VCaP (cell line): ENCODE measurements at regions not wholly inside any gene's neighbourhood (a gene's known extent, or its start where the extent isn't known, plus 50 kb on each side); places are given as distances from the start of the nearest gene placed in this dataset.

ENCODE experiments used
- H3K27ac ChIP-seq: fragments of 450-650 bp; 2 replicates; pipeline ENCODE4 v1.5.1; 2017
- TF ChIP-seq, protein P1 (sequence below): fragments of 450-650 bp; conservative IDR thresholded peaks from 2 replicates; pipeline ENCODE4 v1.5.1; 2017; ENCODE audit warnings: mild to moderate bottlenecking, moderate library complexity

DNA sequence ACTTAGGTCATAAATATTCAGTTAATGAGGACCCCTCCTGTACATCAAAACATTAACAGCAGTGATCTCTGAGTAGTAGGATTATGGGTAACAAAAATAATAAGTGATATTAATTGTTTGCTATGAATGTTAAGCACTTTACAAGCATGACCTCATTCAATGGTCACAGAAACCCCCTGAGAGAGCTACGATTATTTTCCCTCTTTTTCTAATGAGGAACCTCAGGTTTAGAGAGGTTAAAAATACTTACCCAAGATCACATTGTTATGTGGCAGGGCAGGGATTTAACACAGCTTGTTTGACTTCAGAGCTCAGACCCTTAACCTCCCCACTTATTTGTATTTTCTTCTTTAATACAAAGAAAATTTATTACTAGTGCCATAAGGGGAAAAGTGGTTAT lies 228.2 kb downstream of the TBL1XR1 start:
- TF ChIP-seq, protein P1, sequence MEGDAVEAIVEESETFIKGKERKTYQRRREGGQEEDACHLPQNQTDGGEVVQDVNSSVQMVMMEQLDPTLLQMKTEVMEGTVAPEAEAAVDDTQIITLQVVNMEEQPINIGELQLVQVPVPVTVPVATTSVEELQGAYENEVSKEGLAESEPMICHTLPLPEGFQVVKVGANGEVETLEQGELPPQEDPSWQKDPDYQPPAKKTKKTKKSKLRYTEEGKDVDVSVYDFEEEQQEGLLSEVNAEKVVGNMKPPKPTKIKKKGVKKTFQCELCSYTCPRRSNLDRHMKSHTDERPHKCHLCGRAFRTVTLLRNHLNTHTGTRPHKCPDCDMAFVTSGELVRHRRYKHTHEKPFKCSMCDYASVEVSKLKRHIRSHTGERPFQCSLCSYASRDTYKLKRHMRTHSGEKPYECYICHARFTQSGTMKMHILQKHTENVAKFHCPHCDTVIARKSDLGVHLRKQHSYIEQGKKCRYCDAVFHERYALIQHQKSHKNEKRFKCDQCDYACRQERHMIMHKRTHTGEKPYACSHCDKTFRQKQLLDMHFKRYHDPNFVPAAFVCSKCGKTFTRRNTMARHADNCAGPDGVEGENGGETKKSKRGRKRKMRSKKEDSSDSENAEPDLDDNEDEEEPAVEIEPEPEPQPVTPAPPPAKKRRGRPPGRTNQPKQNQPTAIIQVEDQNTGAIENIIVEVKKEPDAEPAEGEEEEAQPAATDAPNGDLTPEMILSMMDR, result no peak
- H3K27ac ChIP-seq, result no peak overlapping the region

DNA sequence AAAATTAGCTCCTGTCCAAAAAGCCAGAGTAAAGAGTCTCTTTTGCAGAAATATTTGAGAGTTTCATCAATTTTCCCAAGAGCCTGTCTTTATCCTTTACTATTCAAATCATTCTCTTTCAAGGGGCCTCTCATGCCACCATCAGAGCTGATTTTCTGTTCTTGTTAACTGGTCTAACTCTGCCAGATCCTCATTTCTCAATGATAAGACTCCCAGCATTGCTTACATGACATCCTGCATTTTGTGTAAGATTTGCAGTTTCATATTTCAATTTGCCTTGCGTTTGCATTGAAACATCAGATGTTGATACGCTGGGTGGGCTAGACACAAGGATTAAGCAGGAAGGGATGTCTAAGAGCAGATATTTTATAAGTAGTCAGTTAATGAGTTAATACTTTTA lies 228.7 kb downstream of the TBL1XR1 start:
- H3K27ac ChIP-seq, result no peak overlapping the region
- TF ChIP-seq, protein P1, result no peak

DNA sequence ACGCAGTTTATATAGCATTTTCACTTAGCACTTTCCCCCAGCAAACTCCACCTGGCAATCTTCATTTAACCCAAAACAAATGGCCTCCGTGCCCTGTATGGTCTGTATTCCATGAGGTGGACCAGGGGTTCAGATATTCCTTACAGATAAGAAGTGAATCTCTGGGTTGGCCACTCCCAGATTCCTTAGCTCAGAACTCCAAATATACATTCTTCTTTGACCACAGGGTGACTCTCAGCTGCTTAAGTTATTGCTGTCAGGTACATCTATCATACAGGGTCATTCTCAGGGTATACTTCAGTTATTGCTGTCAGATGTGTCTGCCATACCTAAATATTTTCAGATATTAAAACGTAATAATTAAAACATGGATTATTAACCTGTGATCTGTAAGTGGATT lies 229.8 kb downstream of the TBL1XR1 start:
- no peak overlapping the region for H3K27ac ChIP-seq
- TF ChIP-seq, protein P1, result no peak

DNA sequence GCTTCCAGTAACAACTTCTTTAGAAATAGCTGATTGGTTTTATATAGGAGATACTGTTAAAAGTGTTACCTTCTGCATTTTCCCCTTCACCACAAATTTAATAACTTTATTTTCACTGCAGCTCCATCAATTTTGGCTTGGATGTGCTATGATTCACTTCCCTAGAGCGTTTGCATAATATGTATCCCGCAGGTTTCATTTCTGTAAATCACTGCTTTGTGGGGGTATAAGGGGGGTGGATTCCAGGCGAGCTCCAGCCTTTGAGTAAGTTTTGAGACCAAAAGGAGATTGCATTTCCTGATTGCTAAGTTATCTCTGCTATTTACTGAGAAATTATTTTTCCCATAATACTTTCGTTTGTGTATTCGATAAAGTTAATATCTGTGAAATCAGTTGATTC lies 232.6 kb downstream of the TBL1XR1 start:
- TF ChIP-seq, protein P1, result no peak
- H3K27ac ChIP-seq, result no peak overlapping the region

DNA sequence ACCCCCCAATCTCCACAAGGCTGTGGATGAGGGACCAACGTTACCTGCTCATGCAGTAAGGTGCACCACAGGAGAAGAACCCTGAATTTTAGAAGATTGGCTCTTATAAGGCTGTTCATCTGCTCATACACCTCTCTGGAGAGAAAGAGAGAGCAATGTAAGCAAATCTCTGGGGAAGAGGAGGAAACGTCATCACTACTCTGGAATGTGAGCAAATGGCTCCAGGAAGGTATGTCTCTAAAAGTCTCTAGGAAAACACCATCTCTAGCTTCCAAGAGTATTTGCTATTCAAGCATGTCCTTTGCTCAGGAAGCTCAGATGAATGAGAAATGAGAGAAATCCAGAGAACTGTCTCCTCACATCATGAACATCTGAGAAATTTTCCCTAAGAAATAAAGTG lies 235.4 kb downstream of the TBL1XR1 start:
- H3K27ac ChIP-seq, result no peak overlapping the region
- TF ChIP-seq, protein P1, result no peak

DNA sequence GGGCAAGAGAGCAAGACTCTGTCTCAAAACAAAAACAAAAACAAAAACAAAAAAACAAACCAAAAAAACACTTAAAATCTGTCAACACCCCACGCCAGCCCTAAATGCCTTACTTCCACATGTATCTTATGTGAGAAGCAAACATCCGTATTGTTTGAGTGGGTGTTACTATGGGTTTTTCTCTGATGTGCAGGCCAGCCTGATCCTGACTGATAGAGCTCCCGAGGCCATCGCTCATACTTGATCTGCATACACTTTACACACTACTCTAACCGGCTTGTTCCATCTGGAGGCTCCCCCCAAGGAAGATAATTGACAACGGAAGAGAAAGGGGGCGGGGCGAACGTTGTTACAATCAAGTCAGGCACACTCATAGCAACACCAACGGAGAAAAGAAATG lies 237.4 kb downstream of the TBL1XR1 start:
- TF ChIP-seq, protein P1, result no peak
- no peak overlapping the region; the same call in 1 of the 2 replicates for H3K27ac ChIP-seq

DNA sequence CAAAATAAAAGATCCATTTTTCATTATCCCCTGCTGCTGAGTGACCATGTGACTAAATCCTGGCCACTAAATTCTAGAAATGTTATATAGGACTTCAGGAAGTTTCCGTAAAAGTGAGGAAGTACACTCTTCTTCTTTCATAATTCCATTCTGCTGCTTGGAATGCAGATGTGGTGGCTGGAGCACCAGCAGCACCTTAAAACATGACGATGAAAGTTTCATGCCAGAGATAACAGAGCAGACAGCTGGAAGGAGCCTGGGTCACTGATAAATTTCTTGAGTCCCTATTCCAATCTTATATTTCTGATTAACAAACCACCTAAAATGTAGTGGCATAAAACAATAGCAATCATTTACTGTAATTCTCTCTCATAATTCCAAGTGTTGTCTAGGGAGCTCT lies 238.7 kb downstream of the TBL1XR1 start:
- TF ChIP-seq, protein P1, result no peak

DNA sequence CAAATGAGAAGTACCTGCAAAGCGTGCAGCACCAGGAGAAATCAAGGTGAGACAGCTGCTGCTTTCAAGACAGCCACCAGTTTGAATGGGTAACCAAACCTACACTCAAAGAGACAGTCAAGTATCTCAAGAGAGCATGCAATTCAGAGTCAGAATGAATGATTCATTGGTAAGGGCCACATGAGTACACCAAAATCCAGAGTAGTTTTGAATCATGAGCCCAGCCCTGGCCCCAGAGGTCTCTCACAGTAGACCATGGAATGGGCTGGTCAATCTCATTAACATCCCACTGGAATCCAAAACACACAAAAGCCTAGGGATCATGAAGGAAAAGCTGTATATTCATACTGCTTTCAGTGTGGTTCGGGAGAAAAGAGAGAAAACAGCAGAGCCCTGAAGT lies 242.8 kb downstream of the TBL1XR1 start:
- TF ChIP-seq, protein P1, result no peak
- H3K27ac ChIP-seq, result peak overlapping the region; percentile 52

More for the DNA sequence above, 238.7 kb downstream of the TBL1XR1 start:
- H3K27ac ChIP-seq, result peak overlapping the region; percentile 57
